ENCODE measurements at regions not wholly inside any gene's neighbourhood (a gene's known extent, or its start where the extent isn't known, plus 50 kb on each side); places are given as distances from the start of the nearest gene placed in this dataset.
"Not testable (repeated sequence)": the region's sequence is repeated elsewhere in the genome, so short reads cannot be mapped to it uniquely, and the experiment has no call there.

DNA sequence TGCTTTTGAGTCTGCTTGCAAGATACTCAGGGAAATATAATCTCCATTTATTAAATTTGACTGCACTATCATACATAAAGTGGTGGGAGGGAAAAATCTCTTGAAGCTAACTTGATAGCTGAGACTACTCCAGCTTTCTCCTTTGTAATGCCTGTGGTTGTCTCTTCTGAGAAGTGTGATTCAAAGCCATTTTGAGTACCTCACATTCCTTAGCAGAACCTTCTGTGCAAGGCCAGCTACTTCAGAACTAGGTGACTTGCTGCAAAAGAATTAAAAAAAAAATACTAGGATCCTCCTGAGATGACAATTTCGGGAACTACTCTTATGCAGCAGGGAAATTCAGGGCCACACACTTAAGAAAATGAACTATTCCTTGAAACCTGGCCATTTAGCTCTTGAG is 294.8 kb downstream of the MDFIC start:
- ATAC-seq (no peak), DNase-seq (no peak)
- Histone ChIP-seq H3K4me1 (peaks cover 0 to 6% (median 0%) of the 10 kb centered on the region in 12 donors), H3K27me3 (no peaks in the 10 kb centered on the region), H3K27ac (no peak overlapping the region), H3K4me3 (no peak overlapping the region), H3K9me3 (no peaks in the 10 kb centered on the region), H3K36me3 (no peaks in the 10 kb centered on the region)
- intact Hi-C loops (cut with DNase I): loop anchor here in 9 of 10 donors (1.0 to 10.0 kb wide), 8 partner anchors 102 to 1132 kb away; partner anchors contain the start of gene MDFIC (in 2 of the 9)
- no peak for TF ChIP-seq CTCF (IDR thresholded peaks at IDR 0.05)
- no peak for TF ChIP-seq POLR2A (IDR thresholded peaks at IDR 0.05)
- WGBS, 4 donors: 83 to 92% (median 87%) methylated on average over 1 of the region's 1 CpG

DNA sequence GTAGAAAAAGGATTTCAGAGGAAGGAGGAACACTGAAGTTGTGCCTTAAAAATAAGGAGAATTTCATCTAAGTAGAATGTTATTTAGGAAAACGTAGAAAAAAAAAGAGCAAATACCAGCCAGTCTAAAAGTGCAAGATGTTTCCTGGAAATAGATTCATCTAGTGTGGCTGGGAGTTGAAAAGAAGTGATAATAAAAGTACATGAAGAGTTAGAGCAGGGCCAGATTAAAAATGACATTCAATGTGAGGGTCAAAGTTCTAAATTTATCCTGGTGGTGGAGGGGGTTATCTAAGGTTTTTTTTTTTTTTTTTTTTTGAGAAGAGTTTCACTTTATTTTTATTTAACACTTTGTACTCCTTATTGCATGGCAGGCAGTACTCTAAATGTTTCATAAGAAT is 289.3 kb downstream of the MDFIC start:
- H3K36me3 ChIP-seq: no peaks in the 10 kb centered on the region
- H3K9me3 ChIP-seq: peaks cover 0 to 12% (median 2%) of the 10 kb centered on the region in 12 donors
- intact Hi-C loops (cut with DNase I): loop anchor here in 4 of 10 donors (5.0 to 10.0 kb wide), 5 partner anchors 96 to 1126 kb away; partner anchors contain the start of gene MDFIC (in 1 of the 4)
- WGBS, 4 donors: 23 to 32% (median 29%) methylated on average over 1 of the region's 1 CpG
- no peaks in the 10 kb centered on the region for H3K27me3 ChIP-seq
- TF ChIP-seq POLR2A (IDR thresholded peaks at IDR 0.05) (no peak), CTCF (IDR thresholded peaks at IDR 0.05) (no peak)
- DNase-seq: no peak
- H3K4me1 ChIP-seq: peaks cover 0 to 9% (median 0%) of the 10 kb centered on the region in 12 donors
- peak overlapping the region in 6 of 12 donors; percentile 47 to 77 (median 64) for H3K27ac ChIP-seq
- no peak overlapping the region for H3K4me3 ChIP-seq
- ATAC-seq: peak; percentile 50 to 68 (median 67)

GRCh38 chr7:115210552-115210951 is 288.7 kb downstream of the MDFIC start:
- Histone ChIP-seq H3K36me3 (no peaks in the 10 kb centered on the region), H3K27ac (peak overlapping the region in 6 of 12 donors; percentile 47 to 77 (median 64)), H3K4me1 (peaks cover 0 to 9% (median 0%) of the 10 kb centered on the region in 12 donors), H3K4me3 (no peak overlapping the region), H3K9me3 (peaks cover 0 to 17% (median 2%) of the 10 kb centered on the region in 12 donors), H3K27me3 (no peaks in the 10 kb centered on the region)
- 50 to 54% (median 52%) methylated on average over 4 of the region's 4 CpGs for WGBS, 4 donors
- DNase-seq (no peak), ATAC-seq (peak in 3 of 4 donors; percentile 54 to 77 (median 67))
- intact Hi-C loops (cut with DNase I): loop anchor here in 4 of 10 donors (5.0 to 10.0 kb wide), 5 partner anchors 96 to 1126 kb away; partner anchors contain the start of gene MDFIC (in 1 of the 4)
- TF ChIP-seq CTCF (IDR thresholded peaks at IDR 0.05) (no peak), POLR2A (IDR thresholded peaks at IDR 0.05) (no peak)

DNA sequence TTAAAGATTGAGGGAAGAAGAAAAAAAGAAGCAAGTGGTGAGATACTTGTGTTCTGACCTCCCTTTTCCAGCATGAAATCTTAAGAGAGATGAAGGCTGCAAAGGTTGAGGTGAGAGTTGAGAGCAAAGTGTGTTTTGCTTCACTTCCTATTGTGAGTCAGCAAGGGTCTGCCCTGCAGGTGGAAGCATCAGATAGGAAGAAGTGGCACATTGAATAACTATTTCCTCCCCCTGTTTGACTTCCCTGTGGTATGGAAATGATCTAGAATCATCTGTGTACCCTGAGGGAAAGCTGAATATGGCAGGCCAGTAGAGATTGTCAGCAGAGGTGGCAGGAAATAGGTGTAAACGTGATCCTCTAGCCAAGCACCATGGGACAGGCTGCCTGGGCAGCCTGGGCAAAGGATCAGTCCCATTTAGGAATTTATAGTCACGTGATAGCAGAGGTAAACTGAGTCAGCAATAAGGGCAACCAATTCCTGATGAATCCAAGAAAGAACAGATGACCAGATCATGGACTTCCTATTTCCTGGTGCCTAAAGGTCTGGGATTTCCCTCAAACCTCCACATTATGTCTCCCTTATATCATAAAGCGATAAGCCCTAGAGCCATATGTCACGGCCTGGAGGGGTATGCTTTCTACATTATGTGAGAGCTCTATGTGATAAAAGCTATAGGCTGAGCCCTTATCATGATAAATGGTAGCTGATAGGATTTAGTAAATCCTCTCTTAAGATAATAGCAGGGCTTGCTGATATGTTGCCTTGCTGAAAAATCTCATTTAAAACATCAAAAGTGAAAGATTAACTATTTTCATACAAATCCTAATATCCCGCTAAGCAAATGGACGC is 287.0 kb downstream of the MDFIC start:
- Histone ChIP-seq H3K27ac (no peak overlapping the region), H3K27me3 (no peaks in the 10 kb centered on the region), H3K9me3 (peaks cover 0 to 18% (median 2%) of the 10 kb centered on the region in 12 donors), H3K36me3 (no peaks in the 10 kb centered on the region), H3K4me3 (no peak overlapping the region), H3K4me1 (peaks cover 0 to 9% (median 0%) of the 10 kb centered on the region in 12 donors)
- TF ChIP-seq CTCF (IDR thresholded peaks at IDR 0.05): no peak
- no peak for TF ChIP-seq POLR2A (IDR thresholded peaks at IDR 0.05)
- WGBS, 4 donors: 79 to 83% (median 80%) methylated on average over 6 of the region's 6 CpGs
- ATAC-seq (no peak), DNase-seq (no peak)
- intact Hi-C loops (cut with DNase I): no loop called here

GRCh38 chr7:115206374-115206773 is 284.5 kb downstream of the MDFIC start:
- H3K4me1 ChIP-seq; H3K27me3 ChIP-seq; ATAC-seq; intact Hi-C loops (cut with DNase I); H3K36me3 ChIP-seq; H3K27ac ChIP-seq; DNase-seq; H3K4me3 ChIP-seq: not testable (repeated sequence)
- peaks cover 0 to 18% (median 2%) of the 10 kb centered on the region in 12 donors for H3K9me3 ChIP-seq
- 69 to 99% (median 79%) methylated on average over 2 of the region's 2 CpGs for WGBS, 4 donors

Measured in heart left ventricle (tissue), 16 donors.